HL-60 (cell line): ENCODE measurements at regions not wholly inside any gene's neighbourhood (a gene's known extent, or its start where the extent isn't known, plus 50 kb on each side); places are given as distances from the start of the nearest gene placed in this dataset.

ENCODE experiments used
- DNase-seq, 2 experiments: peaks; one replicate each; pipeline ENCODE4 v3.0.0-alpha.2; 2010 to 2020; ENCODE audit warnings: low read depth in 1 of 2, low spot score in 1 of 2
- H3K27ac ChIP-seq: fragments of 250-450 bp; sonication (Bioruptor Pico); replicated peaks from 2 replicates; pipeline ENCODE4 v1.5.1; 2020; ENCODE audit warnings: mild to moderate bottlenecking, moderate library complexity
- H3K27me3 ChIP-seq: fragments of 250-450 bp; sonication (Bioruptor Pico); 2 replicates; pipeline ENCODE4 v1.5.1; 2021; ENCODE audit warnings: mild to moderate bottlenecking, moderate library complexity; ENCODE audit not compliant: insufficient read depth, poor library complexity, severe bottlenecking
- H3K4me3 ChIP-seq: replicated peaks from 2 replicates; pipeline ENCODE4 v1.5.1; 2011; ENCODE audit warnings: mild to moderate bottlenecking, control low read depth, low read length; ENCODE audit not compliant: insufficient read depth
- CTCF ChIP-seq: IDR thresholded peaks from one replicate; pipeline ENCODE4 v1.5.1; 2011; ENCODE audit warnings: low read length, control low read depth, inconsistent platforms; ENCODE audit not compliant: insufficient read depth
- GABPA ChIP-seq: IDR thresholded peaks from 2 replicates; pipeline ENCODE4 v1.6.1; 2012; ENCODE audit warnings: low read depth
- POLR2AphosphoS5 ChIP-seq: IDR thresholded peaks from 2 replicates; pipeline ENCODE4 v1.6.1; 2012; ENCODE audit warnings: low read depth
- REST ChIP-seq: IDR thresholded peaks from 2 replicates; pipeline ENCODE4 v1.6.1; 2012; ENCODE audit warnings: low read depth; ENCODE audit not compliant: insufficient replicate concordance
- SPI1 ChIP-seq: IDR thresholded peaks from 2 replicates; pipeline ENCODE4 v1.6.1; 2012; ENCODE audit warnings: low read depth, mild to moderate bottlenecking, borderline replicate concordance

DNA sequence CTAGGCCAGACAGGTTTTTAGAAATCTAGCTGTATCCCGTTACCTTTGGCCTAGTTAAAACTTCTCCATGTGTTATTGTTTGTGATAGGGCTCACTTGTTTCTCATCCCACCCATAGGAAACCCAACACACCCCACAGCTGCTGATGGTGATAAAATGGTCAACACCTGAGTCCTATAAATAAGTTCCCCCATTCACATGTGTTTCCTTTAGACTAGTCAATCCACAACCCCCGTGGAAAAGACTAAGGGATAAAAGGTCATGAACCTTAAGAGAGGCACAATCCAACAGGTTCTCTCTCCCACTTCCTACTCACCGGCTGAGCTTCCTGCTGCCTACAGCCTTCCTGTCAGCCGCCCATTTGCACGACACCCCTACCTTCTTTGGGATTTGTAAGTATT lies 768.4 kb downstream of the JRKL start:
- no peaks in the 10 kb centered on the region for H3K27me3 ChIP-seq
- H3K27ac ChIP-seq = no peak overlapping the region
- no peak for DNase-seq
- TF ChIP-seq POLR2AphosphoS5 = no peak
- TF ChIP-seq CTCF = no peak
- no peak for TF ChIP-seq REST
- TF ChIP-seq SPI1 = no peak
- TF ChIP-seq GABPA = no peak
- H3K4me3 ChIP-seq = no peak overlapping the region

DNA sequence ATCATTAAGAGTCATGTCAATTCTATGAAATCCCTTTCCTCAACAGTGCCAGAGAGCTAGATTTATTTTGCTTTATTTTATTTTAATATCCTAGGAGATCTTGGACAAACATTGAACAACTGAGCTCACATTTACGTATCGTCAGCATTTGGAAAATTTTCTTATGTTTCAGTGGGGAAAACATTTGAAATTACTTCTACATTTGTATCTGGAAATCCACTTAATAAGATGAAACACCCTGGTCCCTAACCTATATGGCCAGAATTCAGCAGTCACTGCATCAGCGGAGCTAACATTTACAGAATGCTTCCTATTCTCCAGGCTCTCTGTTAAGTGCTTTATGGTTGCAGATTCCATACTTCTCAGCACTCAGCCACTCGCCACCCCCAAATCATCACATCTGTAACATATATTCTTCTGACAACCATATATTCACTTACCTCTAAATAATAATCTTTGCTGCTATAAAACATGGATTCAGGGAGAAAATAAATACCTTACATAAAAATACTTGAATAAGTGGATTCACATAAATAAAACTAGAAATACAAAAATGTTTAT lies 773.9 kb downstream of the JRKL start:
- DNase-seq = no peak
- Histone ChIP-seq H3K4me3 (no peak overlapping the region), H3K27ac (no peak overlapping the region), H3K27me3 (no peaks in the 10 kb centered on the region)
- TF ChIP-seq GABPA (no peak), CTCF (no peak), SPI1 (no peak)

- Histone ChIP-seq H3K27ac (no peak overlapping the region), H3K27me3 (no peaks in the 10 kb centered on the region), H3K4me3 (no peak overlapping the region)
- no peak for TF ChIP-seq REST
- TF ChIP-seq CTCF = no peak
- no peak for TF ChIP-seq POLR2AphosphoS5
- no peak for TF ChIP-seq SPI1
- TF ChIP-seq GABPA = no peak
- DNase-seq = no peak
These were observed 812.2 kb downstream of the JRKL start for GRCh38 chr11:97201743-97202612.
